Astrocyte (in vitro differentiated cells and primary cell): ENCODE measurements at regions not wholly inside any gene's neighbourhood (a gene's known extent, or its start where the extent isn't known, plus 50 kb on each side); places are given as distances from the start of the nearest gene placed in this dataset.

Experiments
- DNase-seq: peaks from one replicate; pipeline ENCODE4 v3.0.0-alpha.2; 2010; ENCODE audit warnings: low read depth
- FAIRE-seq: peaks from 2 replicates; lab custom pipeline; 2011; peaks lifted over from hg19 to GRCh38; lab: Jason Lieb, UNC
- H2AFZ ChIP-seq: 2 replicates; pipeline ENCODE4 v1.6.0; 2012; ENCODE audit warnings: low read depth, low read length, inconsistent platforms
- H3K27ac ChIP-seq: 2 replicates; pipeline ENCODE4 v1.5.1; 2011; ENCODE audit warnings: low read depth, low read length, inconsistent platforms
- H3K27me3 ChIP-seq: 2 replicates; pipeline ENCODE4 v1.6.0; 2011; ENCODE audit warnings: low read length, inconsistent platforms; ENCODE audit not compliant: insufficient read depth
- H3K36me3 ChIP-seq: 2 replicates; pipeline ENCODE4 v1.5.1; 2011; ENCODE audit warnings: low read length, inconsistent platforms; ENCODE audit not compliant: insufficient read depth
- H3K4me1 ChIP-seq: 2 replicates; pipeline ENCODE4 v1.5.1; 2011; ENCODE audit warnings: low read length, inconsistent platforms; ENCODE audit not compliant: insufficient read depth
- H3K4me2 ChIP-seq: 2 replicates; pipeline ENCODE4 v1.6.0; 2012; ENCODE audit warnings: low read length, inconsistent platforms
- H3K4me3 ChIP-seq: 2 replicates; pipeline ENCODE4 v1.5.1; 2011; ENCODE audit warnings: low read depth, mild to moderate bottlenecking, low read length, inconsistent platforms; ENCODE audit not compliant: insufficient read depth
- H3K79me2 ChIP-seq: 2 replicates; pipeline ENCODE4 v1.6.0; 2012; ENCODE audit warnings: mild to moderate bottlenecking, low read length, inconsistent platforms; ENCODE audit not compliant: insufficient read depth
- H3K9ac ChIP-seq: 2 replicates; pipeline ENCODE4 v1.6.0; 2012; ENCODE audit warnings: mild to moderate bottlenecking, low read length, inconsistent platforms
- H3K9me3 ChIP-seq: 2 replicates; pipeline ENCODE4 v1.5.1; 2012; ENCODE audit warnings: low read depth, mild to moderate bottlenecking, low read length, inconsistent platforms; ENCODE audit not compliant: insufficient read depth
- H4K20me1 ChIP-seq: 2 replicates; pipeline ENCODE4 v1.6.0; 2012; ENCODE audit warnings: low read length, inconsistent platforms; ENCODE audit not compliant: insufficient read depth
- H3K27ac Mint-ChIP-seq: one replicate; pipeline ENCODE4 v1.8.0; 2021; ENCODE audit warnings: mild to moderate bottlenecking, mixed read lengths; ENCODE audit not compliant: unreplicated experiment
- H3K27me3 Mint-ChIP-seq: one replicate; pipeline ENCODE4 v1.8.0; 2021; ENCODE audit warnings: low read depth, mixed read lengths; ENCODE audit not compliant: unreplicated experiment
- H3K36me3 Mint-ChIP-seq: one replicate; pipeline ENCODE4 v1.8.0; 2021; ENCODE audit warnings: low read depth, mixed read lengths; ENCODE audit not compliant: unreplicated experiment
- H3K4me1 Mint-ChIP-seq: one replicate; pipeline ENCODE4 v1.8.0; 2021; ENCODE audit warnings: low read depth, mixed read lengths; ENCODE audit not compliant: unreplicated experiment
- H3K4me3 Mint-ChIP-seq: one replicate; pipeline ENCODE4 v1.8.0; 2021; ENCODE audit warnings: mild to moderate bottlenecking, moderate library complexity, mixed read lengths; ENCODE audit not compliant: unreplicated experiment
- H3K9me3 Mint-ChIP-seq: one replicate; pipeline ENCODE4 v1.8.0; 2021; ENCODE audit warnings: mild to moderate bottlenecking, mixed read lengths; ENCODE audit not compliant: unreplicated experiment
- CTCF ChIP-seq: IDR thresholded peaks from 2 replicates; pipeline ENCODE4 v1.5.1; 2011; ENCODE audit warnings: low read depth, mild to moderate bottlenecking, inconsistent platforms, low read length, moderate library complexity; ENCODE audit not compliant: insufficient read depth
- EZH2 ChIP-seq: IDR thresholded peaks from 2 replicates; pipeline ENCODE4 v1.6.1; 2012; ENCODE audit warnings: mild to moderate bottlenecking, low read length, inconsistent platforms; ENCODE audit not compliant: insufficient read depth

- no peak for TF ChIP-seq CTCF
- Histone ChIP-seq H3K36me3 (no peaks in the 10 kb centered on the region), H3K9ac (no peak overlapping the region), H3K27me3 (no peaks in the 10 kb centered on the region), H3K27ac (no peak overlapping the region), H3K9me3 (peaks cover 11% of the 10 kb centered on the region), H3K79me2 (no peaks in the 10 kb centered on the region), H4K20me1 (no peaks in the 10 kb centered on the region), H3K4me3 (no peak overlapping the region), H3K4me1 (no peaks in the 10 kb centered on the region), H3K4me2 (no peak overlapping the region), H2AFZ (no peak overlapping the region)
- no peaks in the 10 kb centered on the region for H3K27me3 Mint-ChIP-seq
- peaks cover 16% of the 10 kb centered on the region for H3K9me3 Mint-ChIP-seq
- no peaks in the 10 kb centered on the region for H3K4me1 Mint-ChIP-seq
- DNase-seq = no peak
- no peak for FAIRE-seq
- no peak overlapping the region for H3K4me3 Mint-ChIP-seq
- no peaks in the 10 kb centered on the region for H3K36me3 Mint-ChIP-seq
- no peak overlapping the region for H3K27ac Mint-ChIP-seq
Observed at GRCh38 chr17:22506861-22507260, 814.5 kb downstream of the KCNJ18 start.

GRCh38 chr17:22507823-22508222 is 815.5 kb downstream of the KCNJ18 start:
- Mint-ChIP-seq H3K4me3 (no peak overlapping the region), H3K9me3 (peaks cover 13% of the 10 kb centered on the region), H3K27ac (no peak overlapping the region), H3K36me3 (no peaks in the 10 kb centered on the region), H3K27me3 (no peaks in the 10 kb centered on the region), H3K4me1 (no peaks in the 10 kb centered on the region)
- peaks cover 11% of the 10 kb centered on the region for H3K9me3 ChIP-seq
- no peak overlapping the region for H2AFZ ChIP-seq
- FAIRE-seq (no peak), DNase-seq (no peak)
- no peaks in the 10 kb centered on the region for H3K27me3 ChIP-seq
- no peaks in the 10 kb centered on the region for H3K36me3 ChIP-seq
- H4K20me1 ChIP-seq = no peaks in the 10 kb centered on the region
- H3K4me3 ChIP-seq = no peak overlapping the region
- H3K4me1 ChIP-seq = no peaks in the 10 kb centered on the region
- no peaks in the 10 kb centered on the region for H3K79me2 ChIP-seq
- H3K9ac ChIP-seq = no peak overlapping the region
- no peak overlapping the region for H3K4me2 ChIP-seq
- TF ChIP-seq EZH2 (no peak), CTCF (no peak)
- no peak overlapping the region for H3K27ac ChIP-seq

GRCh38 chr17:22510504-22510903 is 818.2 kb downstream of the KCNJ18 start:
- Histone ChIP-seq H3K9ac (no peak overlapping the region), H3K4me2 (no peak overlapping the region), H4K20me1 (no peaks in the 10 kb centered on the region), H3K27me3 (no peaks in the 10 kb centered on the region), H3K79me2 (no peaks in the 10 kb centered on the region), H3K4me1 (no peaks in the 10 kb centered on the region), H3K27ac (no peak overlapping the region), H2AFZ (no peak overlapping the region), H3K36me3 (no peaks in the 10 kb centered on the region), H3K4me3 (no peak overlapping the region), H3K9me3 (peaks cover 7% of the 10 kb centered on the region)
- Mint-ChIP-seq H3K36me3 (no peaks in the 10 kb centered on the region), H3K27ac (no peak overlapping the region), H3K4me3 (no peak overlapping the region), H3K27me3 (no peaks in the 10 kb centered on the region), H3K4me1 (no peaks in the 10 kb centered on the region), H3K9me3 (peaks cover 11% of the 10 kb centered on the region)
- DNase-seq (no peak), FAIRE-seq (no peak)
- TF ChIP-seq CTCF (no peak), EZH2 (no peak)
